ENCODE measurements at regions not wholly inside any gene's neighbourhood (a gene's known extent, or its start where the extent isn't known, plus 50 kb on each side); places are given as distances from the start of the nearest gene placed in this dataset.

DNA sequence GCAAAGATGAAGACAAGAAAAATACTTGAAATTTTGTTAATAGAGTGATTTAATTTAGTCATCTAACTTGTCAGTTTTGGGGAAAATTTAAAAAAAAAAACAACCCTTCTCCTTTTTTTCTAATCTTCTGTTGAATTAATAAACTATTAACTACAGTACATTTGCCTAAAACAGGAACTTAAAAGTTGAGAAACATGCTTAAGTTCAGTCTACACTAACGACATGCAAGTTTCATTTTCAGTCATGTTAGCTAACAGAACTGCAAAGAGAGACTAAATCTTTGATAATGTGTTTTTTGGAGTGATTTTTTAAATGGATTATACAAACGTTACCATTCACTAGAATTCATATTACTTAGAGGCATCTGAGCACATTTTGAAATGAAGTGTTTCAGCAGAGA, 71.9 kb upstream of the MBNL1 start:
- TF ChIP-seq, protein P1, sequence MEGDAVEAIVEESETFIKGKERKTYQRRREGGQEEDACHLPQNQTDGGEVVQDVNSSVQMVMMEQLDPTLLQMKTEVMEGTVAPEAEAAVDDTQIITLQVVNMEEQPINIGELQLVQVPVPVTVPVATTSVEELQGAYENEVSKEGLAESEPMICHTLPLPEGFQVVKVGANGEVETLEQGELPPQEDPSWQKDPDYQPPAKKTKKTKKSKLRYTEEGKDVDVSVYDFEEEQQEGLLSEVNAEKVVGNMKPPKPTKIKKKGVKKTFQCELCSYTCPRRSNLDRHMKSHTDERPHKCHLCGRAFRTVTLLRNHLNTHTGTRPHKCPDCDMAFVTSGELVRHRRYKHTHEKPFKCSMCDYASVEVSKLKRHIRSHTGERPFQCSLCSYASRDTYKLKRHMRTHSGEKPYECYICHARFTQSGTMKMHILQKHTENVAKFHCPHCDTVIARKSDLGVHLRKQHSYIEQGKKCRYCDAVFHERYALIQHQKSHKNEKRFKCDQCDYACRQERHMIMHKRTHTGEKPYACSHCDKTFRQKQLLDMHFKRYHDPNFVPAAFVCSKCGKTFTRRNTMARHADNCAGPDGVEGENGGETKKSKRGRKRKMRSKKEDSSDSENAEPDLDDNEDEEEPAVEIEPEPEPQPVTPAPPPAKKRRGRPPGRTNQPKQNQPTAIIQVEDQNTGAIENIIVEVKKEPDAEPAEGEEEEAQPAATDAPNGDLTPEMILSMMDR (IDR thresholded peaks at IDR 0.05; ENCODE audit: low read length) = no peak
- no peak for TF ChIP-seq EZH2 (optimal IDR thresholded peaks at IDR 0.05; ENCODE audit: low read depth, low read length)
- TF ChIP-seq EZH2phosphoT487 (IDR thresholded peaks at IDR 0.05; ENCODE audit: low read length) = no peak

Measured in MM.1S (cell line).